Stimulated activated CD4-positive, alpha-beta T cell treated with anti-CD3 and anti-CD28 coated beads, Interleukin-15, amount 100 ng/mL, for 24 hours (primary cell): ENCODE measurements at regions not wholly inside any gene's neighbourhood (a gene's known extent, or its start where the extent isn't known, plus 50 kb on each side); places are given as distances from the start of the nearest gene placed in this dataset.

Experiments
- DNase-seq: peaks from one replicate; pipeline ENCODE4 v3.0.0-alpha.2; 2020

DNA sequence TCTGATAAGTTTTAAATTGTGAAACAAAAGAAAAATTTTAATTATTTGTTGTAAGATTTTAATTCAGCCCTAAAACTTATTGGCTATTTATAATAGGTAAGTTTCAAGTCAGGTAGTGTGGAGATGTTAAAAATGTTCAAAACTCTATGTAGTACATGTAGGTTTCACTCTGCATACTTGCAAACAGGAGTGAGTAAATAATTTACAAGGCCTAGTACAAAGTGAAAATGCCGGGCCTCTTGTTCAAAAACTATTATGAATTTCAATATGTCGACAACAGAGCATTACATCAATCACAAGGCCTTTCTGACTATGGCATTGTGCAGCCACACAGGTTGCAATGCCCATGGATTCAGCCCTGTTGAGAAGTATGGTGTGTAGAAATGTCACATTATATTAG is 80.9 kb upstream of the GRIK2 start:
- DNase-seq: no peak

DNA sequence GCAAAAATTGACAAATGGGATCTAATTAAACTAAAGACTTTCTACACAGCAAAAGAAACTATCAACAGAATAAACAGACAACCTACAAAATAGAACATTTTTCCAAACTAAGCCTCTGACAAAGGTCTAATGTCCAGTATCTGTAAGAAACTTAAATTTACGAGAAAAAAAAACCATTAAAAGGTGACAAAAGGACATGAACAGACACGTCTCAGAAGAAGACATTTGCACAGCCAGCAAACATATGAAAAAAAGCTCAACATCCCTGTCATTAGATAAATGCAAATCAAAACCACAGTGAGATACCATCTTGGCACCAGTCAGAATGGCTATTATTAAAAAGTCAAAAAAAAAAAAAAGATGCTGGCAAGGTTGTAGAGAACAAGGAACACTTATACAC is 70.6 kb upstream of the GRIK2 start:
- no peak for DNase-seq

DNA sequence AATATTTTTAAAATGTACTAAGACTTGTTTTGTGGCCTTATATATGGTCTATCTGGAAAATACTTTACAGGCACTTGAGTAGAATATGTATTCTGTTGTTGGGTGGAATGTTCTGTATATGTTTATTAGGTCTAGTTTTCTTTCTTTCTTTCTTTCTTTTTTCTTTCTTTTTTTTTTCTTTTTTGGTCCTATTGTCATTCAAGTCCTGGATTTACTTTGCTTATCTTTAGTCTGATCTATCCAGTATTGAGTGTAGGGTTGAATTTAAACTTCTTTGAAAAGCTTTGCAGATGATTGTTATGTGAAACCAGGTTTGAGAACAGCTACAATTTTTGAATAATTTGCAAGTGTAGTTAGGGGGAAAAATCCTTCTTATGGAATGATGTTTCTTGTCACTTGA is 67.1 kb upstream of the GRIK2 start:
- no peak for DNase-seq

DNA sequence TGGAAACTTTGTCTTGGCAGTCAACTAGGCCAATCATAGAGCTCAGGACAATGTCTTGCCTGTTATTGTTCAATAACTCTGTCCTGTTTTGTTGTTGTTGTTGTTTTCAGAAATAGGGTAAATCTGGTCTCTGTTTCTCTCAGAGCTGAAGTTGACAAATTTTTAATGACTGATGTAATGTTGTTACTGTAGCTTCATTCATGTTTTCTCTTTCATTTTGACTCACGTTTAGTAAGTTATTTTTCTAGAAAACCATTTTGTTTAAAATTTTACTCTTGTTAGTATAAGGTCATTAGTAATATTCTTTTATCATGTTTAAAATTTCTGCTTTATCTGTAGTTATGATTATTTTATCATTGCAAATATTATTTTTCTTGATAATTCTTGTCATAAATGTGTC is 51.6 kb upstream of the GRIK2 start:
- DNase-seq: no peak
